Adrenal gland (tissue), 9 donors: ENCODE measurements at regions not wholly inside any gene's neighbourhood (a gene's known extent, or its start where the extent isn't known, plus 50 kb on each side); places are given as distances from the start of the nearest gene placed in this dataset.

Experiments used
- DNase-seq, 7 donors: peaks; one replicate each; pipeline ENCODE4 v3.0.0-alpha.2; 2019 to 2020
- H3K27ac ChIP-seq, 5 donors: fragments of 200-600 bp; sonication (generic) in 4 of 5; 1 replicate in 3 of 5; 2 replicates in 2 of 5; pipeline versions ENCODE4 v1.5.1 to v1.8.0; 2016 to 2020; ENCODE audit warnings: mild to moderate bottlenecking in 1 of 5
- H3K27me3 ChIP-seq: fragments of 200-600 bp; 2 replicates; pipeline ENCODE4 v1.8.0; 2021
- H3K36me3 ChIP-seq, 2 donors: fragments of 200-600 bp; replicated peaks in 1 of 2; 1 replicate in 1 of 2; 2 replicates in 1 of 2; pipeline versions ENCODE4 v1.5.1 to v1.8.0; 2018 to 2022
- H3K4me1 ChIP-seq, 2 donors: fragments of 200-600 bp; replicated peaks in 1 of 2; 1 replicate in 1 of 2; 2 replicates in 1 of 2; pipeline versions ENCODE4 v1.5.1 to v1.8.0; 2018 to 2021
- H3K4me3 ChIP-seq, 4 donors: fragments of 200-600 bp; sonication (generic) in 3 of 4; one replicate each; pipeline ENCODE4 v1.5.1; 2016 to 2018
- H3K9me3 ChIP-seq, 3 donors: fragments of 200-600 bp; sonication (generic) in 1 of 3; replicated peaks in 1 of 3; 1 replicate in 2 of 3; 2 replicates in 1 of 3; pipeline versions ENCODE4 v1.5.1 to v1.8.0; 2016 to 2021
- CTCF ChIP-seq, 6 experiments: fragments of 450-650 bp in 4 of 6; fragments of 200-600 bp in 2 of 6; sonication (generic) in 1 of 6; IDR thresholded peaks; 1 replicate in 5 of 6; 2 replicates in 1 of 6; pipeline versions ENCODE4 v1.5.1 to v1.8.0; 2016 to 2021; ENCODE audit warnings: antibody characterized with exemption in 6 of 6, mild to moderate bottlenecking in 2 of 6, moderate library complexity in 1 of 6
- POLR2A ChIP-seq, 2 donors: fragments of 450-650 bp; IDR thresholded peaks; one replicate each; pipeline ENCODE4 v1.6.1; 2017; ENCODE audit warnings: antibody characterized with exemption in 2 of 2, mild to moderate bottlenecking in 2 of 2, moderate library complexity in 1 of 2
- WGBS, 4 donors: extraction: QIAGEN DNeasy Blood & Tissue Kit in 2 of 4; methylation state at CpG; one replicate each; pipeline versions ENCODE4 v1.1.5 to v1.1.7; 2013 to 2017; 5-methylcytosine and 5-hydroxymethylcytosine counted together
- intact Hi-C, 2 donors: fragments of 100-400 bp; cut with DNase I; formaldehyde crosslinking; loops; one replicate each; pipeline versions ENCODE4 v1.14.1 to v1.15.0; 2022 to 2023
- donor health status: healthy with polysubstance abuse.
- donor health status: Bipolar disorder and iron deficiency.
- donor health status: DM: yes; HTN: yes; CAD: no.
- donor health status: DM: no; HTN: no; CAD: no.
- donor health status: DM: no; HTN: no; CAD: no.

GRCh38 chr3:166455744-166456143 is 618.5 kb upstream of the BCHE start:
- 29 to 51% (median 44%) methylated on average over 3 of the region's 3 CpGs for WGBS, 4 donors

GRCh38 chr3:166453478-166453877 is 616.3 kb upstream of the BCHE start:
- Histone ChIP-seq H3K27ac (no peak overlapping the region), H3K27me3 (no peaks in the 10 kb centered on the region), H3K9me3 (no peaks in the 10 kb centered on the region), H3K4me3 (no peak overlapping the region), H3K4me1 (no peaks in the 10 kb centered on the region), H3K36me3 (no peaks in the 10 kb centered on the region)
- intact Hi-C loops, result no loop called here
- DNase-seq, result no peak
- WGBS, 4 donors, result 73 to 90% (median 79%) methylated on average over 1 of the region's 1 CpG
- no peak for TF ChIP-seq CTCF (IDR thresholded peaks at IDR 0.05)
- no peak for TF ChIP-seq POLR2A (IDR thresholded peaks at IDR 0.05)

More at GRCh38 chr3:166455744-166456143, 618.5 kb upstream of the BCHE start:
- no peaks in the 10 kb centered on the region for H3K36me3 ChIP-seq
- H3K27ac ChIP-seq, result no peak overlapping the region
- H3K9me3 ChIP-seq, result no peaks in the 10 kb centered on the region
- no peak overlapping the region for H3K4me3 ChIP-seq
- H3K4me1 ChIP-seq, result no peaks in the 10 kb centered on the region
- intact Hi-C loops, result no loop called here
- TF ChIP-seq CTCF (IDR thresholded peaks at IDR 0.05), result no peak
- H3K27me3 ChIP-seq, result no peaks in the 10 kb centered on the region
- no peak for DNase-seq

GRCh38 chr3:166451997-166452396 is 614.8 kb upstream of the BCHE start:
- intact Hi-C loops, result no loop called here
- Histone ChIP-seq H3K4me3 (no peak overlapping the region), H3K27me3 (no peaks in the 10 kb centered on the region), H3K9me3 (no peaks in the 10 kb centered on the region), H3K27ac (no peak overlapping the region), H3K36me3 (no peaks in the 10 kb centered on the region), H3K4me1 (no peaks in the 10 kb centered on the region)
- DNase-seq, result no peak
- 69 to 82% (median 74%) methylated on average over 1 of the region's 1 CpG for WGBS, 4 donors
- TF ChIP-seq CTCF (IDR thresholded peaks at IDR 0.05), result no peak
- no peak for TF ChIP-seq POLR2A (IDR thresholded peaks at IDR 0.05)

DNA sequence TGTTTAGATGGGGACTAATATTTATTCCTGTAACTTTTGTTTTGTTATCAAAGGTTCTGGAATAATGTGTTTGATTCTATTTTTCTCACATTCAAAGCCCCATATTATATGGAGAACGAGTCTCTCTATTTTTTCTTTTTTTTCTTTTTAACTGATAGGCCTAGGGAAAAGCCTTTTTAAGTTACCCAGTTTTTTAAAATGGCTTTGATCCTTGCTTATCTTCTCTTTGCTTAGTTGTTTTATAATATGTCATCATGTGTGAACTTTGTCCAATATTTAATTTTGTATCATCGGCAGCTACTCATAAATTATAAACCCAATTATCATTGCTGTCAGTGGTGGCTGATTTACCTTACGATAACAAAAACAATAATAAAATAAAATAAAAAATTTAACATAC is 610.3 kb upstream of the BCHE start:
- no peaks in the 10 kb centered on the region for H3K9me3 ChIP-seq
- H3K27ac ChIP-seq, result no peak overlapping the region
- H3K4me3 ChIP-seq, result no peak overlapping the region
- WGBS, 4 donors, result 38 to 44% (median 41%) methylated on average over 3 of the region's 3 CpGs
- no peak for DNase-seq
- H3K36me3 ChIP-seq, result no peaks in the 10 kb centered on the region
- H3K4me1 ChIP-seq, result no peaks in the 10 kb centered on the region
- intact Hi-C loops, result no loop called here
- TF ChIP-seq CTCF (IDR thresholded peaks at IDR 0.05), result no peak
- no peak for TF ChIP-seq POLR2A (IDR thresholded peaks at IDR 0.05)
- H3K27me3 ChIP-seq, result no peaks in the 10 kb centered on the region
